Neural cell (in vitro differentiated cells): ENCODE measurements at regions not wholly inside any gene's neighbourhood (a gene's known extent, or its start where the extent isn't known, plus 50 kb on each side); places are given as distances from the start of the nearest gene placed in this dataset.

Source experiments
- EP300 ChIP-seq: fragments of 450-650 bp; conservative IDR thresholded peaks from 2 replicates; pipeline ENCODE4 v1.6.1; 2014; ENCODE audit warnings: antibody characterized with exemption, mild to moderate bottlenecking, moderate library complexity; ENCODE audit not compliant: poor library complexity, severe bottlenecking
- EZH2 ChIP-seq: fragments of 200-600, 300-800 bp; shearing (Covaris generic), sonication (generic); IDR thresholded peaks from 2 replicates; pipeline ENCODE4 v1.6.1; 2014; ENCODE audit warnings: antibody characterized with exemption, low read length, borderline replicate concordance, mild to moderate bottlenecking; ENCODE audit not compliant: insufficient read depth, poor library complexity, severe bottlenecking
- MXI1 ChIP-seq: fragments of 450-650 bp; conservative IDR thresholded peaks from 2 replicates; pipeline ENCODE4 v1.6.1; 2014; ENCODE audit warnings: antibody characterized with exemption, mild to moderate bottlenecking; ENCODE audit not compliant: poor library complexity, severe bottlenecking
- POLR2AphosphoS5 ChIP-seq: IDR thresholded peaks from 2 replicates; pipeline ENCODE4 v1.6.1; 2012
- RAD21 ChIP-seq: fragments of 450-650 bp; conservative IDR thresholded peaks from 2 replicates; pipeline ENCODE4 v1.6.1; 2014; ENCODE audit warnings: antibody characterized with exemption, mild to moderate bottlenecking, moderate library complexity
- SMC3 ChIP-seq: fragments of 450-650 bp; conservative IDR thresholded peaks from 2 replicates; pipeline ENCODE4 v1.6.1; 2014; ENCODE audit warnings: antibody characterized with exemption, mild to moderate bottlenecking, moderate library complexity; ENCODE audit not compliant: poor library complexity
- TAF1 ChIP-seq: IDR thresholded peaks from 2 replicates; pipeline ENCODE4 v1.6.1; 2012; ENCODE audit warnings: low read depth
- TF ChIP-seq, protein P1 (sequence below): fragments of 450-650 bp; IDR thresholded peaks from 2 replicates; pipeline ENCODE4 v1.5.1; 2014; ENCODE audit warnings: antibody characterized with exemption, mild to moderate bottlenecking, moderate library complexity; ENCODE audit not compliant: poor library complexity, severe bottlenecking
- TF ChIP-seq, protein P2 (sequence below): IDR thresholded peaks from 2 replicates; pipeline ENCODE4 v1.6.1; 2012; ENCODE audit warnings: borderline replicate concordance

DNA sequence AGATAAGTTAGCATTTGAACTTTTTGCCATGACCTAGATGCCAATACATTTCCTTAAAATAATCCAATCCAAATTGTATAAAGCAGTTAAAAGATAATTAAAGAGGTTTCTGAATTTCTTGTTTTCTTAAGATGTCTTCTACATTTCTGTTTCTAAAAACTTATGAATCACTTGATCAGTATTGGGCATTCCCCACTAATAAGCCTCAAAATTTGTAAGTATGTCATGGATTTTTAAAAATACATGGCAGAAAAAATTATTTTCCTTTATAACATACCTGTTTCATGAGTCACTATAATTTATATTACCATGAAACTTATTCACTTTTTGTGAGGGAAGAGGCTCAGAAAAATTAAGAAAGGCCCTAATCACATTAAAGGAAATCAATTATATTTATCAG is 90.3 kb upstream of the TFPI start:
- TF ChIP-seq POLR2AphosphoS5 (no peak), EP300 (no peak), TAF1 (no peak), MXI1 (no peak), EZH2 (no peak), RAD21 (no peak), SMC3 (no peak)
- TF ChIP-seq, protein P1, sequence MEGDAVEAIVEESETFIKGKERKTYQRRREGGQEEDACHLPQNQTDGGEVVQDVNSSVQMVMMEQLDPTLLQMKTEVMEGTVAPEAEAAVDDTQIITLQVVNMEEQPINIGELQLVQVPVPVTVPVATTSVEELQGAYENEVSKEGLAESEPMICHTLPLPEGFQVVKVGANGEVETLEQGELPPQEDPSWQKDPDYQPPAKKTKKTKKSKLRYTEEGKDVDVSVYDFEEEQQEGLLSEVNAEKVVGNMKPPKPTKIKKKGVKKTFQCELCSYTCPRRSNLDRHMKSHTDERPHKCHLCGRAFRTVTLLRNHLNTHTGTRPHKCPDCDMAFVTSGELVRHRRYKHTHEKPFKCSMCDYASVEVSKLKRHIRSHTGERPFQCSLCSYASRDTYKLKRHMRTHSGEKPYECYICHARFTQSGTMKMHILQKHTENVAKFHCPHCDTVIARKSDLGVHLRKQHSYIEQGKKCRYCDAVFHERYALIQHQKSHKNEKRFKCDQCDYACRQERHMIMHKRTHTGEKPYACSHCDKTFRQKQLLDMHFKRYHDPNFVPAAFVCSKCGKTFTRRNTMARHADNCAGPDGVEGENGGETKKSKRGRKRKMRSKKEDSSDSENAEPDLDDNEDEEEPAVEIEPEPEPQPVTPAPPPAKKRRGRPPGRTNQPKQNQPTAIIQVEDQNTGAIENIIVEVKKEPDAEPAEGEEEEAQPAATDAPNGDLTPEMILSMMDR = no peak
- TF ChIP-seq, protein P2, sequence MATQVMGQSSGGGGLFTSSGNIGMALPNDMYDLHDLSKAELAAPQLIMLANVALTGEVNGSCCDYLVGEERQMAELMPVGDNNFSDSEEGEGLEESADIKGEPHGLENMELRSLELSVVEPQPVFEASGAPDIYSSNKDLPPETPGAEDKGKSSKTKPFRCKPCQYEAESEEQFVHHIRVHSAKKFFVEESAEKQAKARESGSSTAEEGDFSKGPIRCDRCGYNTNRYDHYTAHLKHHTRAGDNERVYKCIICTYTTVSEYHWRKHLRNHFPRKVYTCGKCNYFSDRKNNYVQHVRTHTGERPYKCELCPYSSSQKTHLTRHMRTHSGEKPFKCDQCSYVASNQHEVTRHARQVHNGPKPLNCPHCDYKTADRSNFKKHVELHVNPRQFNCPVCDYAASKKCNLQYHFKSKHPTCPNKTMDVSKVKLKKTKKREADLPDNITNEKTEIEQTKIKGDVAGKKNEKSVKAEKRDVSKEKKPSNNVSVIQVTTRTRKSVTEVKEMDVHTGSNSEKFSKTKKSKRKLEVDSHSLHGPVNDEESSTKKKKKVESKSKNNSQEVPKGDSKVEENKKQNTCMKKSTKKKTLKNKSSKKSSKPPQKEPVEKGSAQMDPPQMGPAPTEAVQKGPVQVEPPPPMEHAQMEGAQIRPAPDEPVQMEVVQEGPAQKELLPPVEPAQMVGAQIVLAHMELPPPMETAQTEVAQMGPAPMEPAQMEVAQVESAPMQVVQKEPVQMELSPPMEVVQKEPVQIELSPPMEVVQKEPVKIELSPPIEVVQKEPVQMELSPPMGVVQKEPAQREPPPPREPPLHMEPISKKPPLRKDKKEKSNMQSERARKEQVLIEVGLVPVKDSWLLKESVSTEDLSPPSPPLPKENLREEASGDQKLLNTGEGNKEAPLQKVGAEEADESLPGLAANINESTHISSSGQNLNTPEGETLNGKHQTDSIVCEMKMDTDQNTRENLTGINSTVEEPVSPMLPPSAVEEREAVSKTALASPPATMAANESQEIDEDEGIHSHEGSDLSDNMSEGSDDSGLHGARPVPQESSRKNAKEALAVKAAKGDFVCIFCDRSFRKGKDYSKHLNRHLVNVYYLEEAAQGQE = no peak
